NCI-H146 treated with DMSO at 0.1 percent for 48 hours (cell line): ENCODE measurements at regions not wholly inside any gene's neighbourhood (a gene's known extent, or its start where the extent isn't known, plus 50 kb on each side); places are given as distances from the start of the nearest gene placed in this dataset.

Experiments
- DNase-seq: peaks from one replicate; lab custom pipeline; 2025; ENCODE audit not compliant: unreplicated experiment; lab: John Stamatoyannopoulos, UW

- no peak for DNase-seq
These were observed 392.5 kb upstream of the RARB start for GRCh38 chr3:25035526-25035925.

- DNase-seq = no peak
These were observed 391.4 kb upstream of the RARB start for GRCh38 chr3:25036633-25037032.

- no peak for DNase-seq
These were observed 391.0 kb upstream of the RARB start for GRCh38 chr3:25037049-25037547.

GRCh38 chr3:25038271-25038670 lies 389.8 kb upstream of the RARB start:
- DNase-seq = no peak

GRCh38 chr3:25038922-25039321 lies 389.1 kb upstream of the RARB start:
- no peak for DNase-seq

- DNase-seq = no peak
These were observed 387.3 kb upstream of the RARB start for GRCh38 chr3:25040748-25041147.

- no peak for DNase-seq
These were observed 386.0 kb upstream of the RARB start for GRCh38 chr3:25041871-25042584.

- DNase-seq = no peak
These were observed 384.9 kb upstream of the RARB start for GRCh38 chr3:25043177-25043576.

GRCh38 chr3:25043749-25044148 lies 384.3 kb upstream of the RARB start:
- no peak for DNase-seq

- DNase-seq = no peak
These were observed 383.0 kb upstream of the RARB start for GRCh38 chr3:25044762-25045710.

GRCh38 chr3:25046911-25047771 lies 380.9 kb upstream of the RARB start:
- DNase-seq = no peak

GRCh38 chr3:25049304-25049703 lies 378.8 kb upstream of the RARB start:
- DNase-seq = no peak

GRCh38 chr3:25053360-25053759 lies 374.7 kb upstream of the RARB start:
- no peak for DNase-seq

GRCh38 chr3:25056036-25056755 lies 371.9 kb upstream of the RARB start:
- DNase-seq = no peak

- no peak for DNase-seq
These were observed 371.2 kb upstream of the RARB start for GRCh38 chr3:25056803-25057351.

- DNase-seq = no peak
These were observed 370.7 kb upstream of the RARB start for GRCh38 chr3:25057379-25057778.

GRCh38 chr3:25064681-25065080 lies 363.4 kb upstream of the RARB start:
- no peak for DNase-seq

- no peak for DNase-seq
These were observed 358.1 kb upstream of the RARB start for GRCh38 chr3:25069970-25070369.

GRCh38 chr3:25071846-25072245 lies 356.2 kb upstream of the RARB start:
- no peak for DNase-seq

- DNase-seq = no peak
These were observed 354.6 kb upstream of the RARB start for GRCh38 chr3:25073423-25073822.
